HEK293 (cell line): ENCODE measurements at regions not wholly inside any gene's neighbourhood (a gene's known extent, or its start where the extent isn't known, plus 50 kb on each side); places are given as distances from the start of the nearest gene placed in this dataset.

Experiments used
- BCL6B ChIP-seq: fragments of 450-650 bp; formaldehyde crosslinking; IDR thresholded peaks from 2 replicates; pipeline ENCODE4 v1.5.1; 2017; ENCODE audit warnings: missing biosample characterization, missing genetic modification characterization
- EGR2 ChIP-seq: fragments of 450-650 bp; formaldehyde crosslinking; IDR thresholded peaks from 2 replicates; pipeline ENCODE4 v1.5.1; 2016; ENCODE audit warnings: low read depth, missing biosample characterization, missing genetic modification characterization
- FEZF1 ChIP-seq: fragments of 450-650 bp; formaldehyde crosslinking; IDR thresholded peaks from 2 replicates; pipeline ENCODE4 v1.5.1; 2016; ENCODE audit warnings: missing biosample characterization, missing genetic modification characterization
- IKZF3 ChIP-seq: fragments of 450-650 bp; IDR thresholded peaks from 2 replicates; pipeline ENCODE4 v1.5.0; 2018; ENCODE audit warnings: missing biosample characterization, mild to moderate bottlenecking, missing genetic modification characterization, moderate library complexity
- KLF1 ChIP-seq: fragments of 450-650 bp; formaldehyde crosslinking; IDR thresholded peaks from 2 replicates; pipeline ENCODE4 v1.5.1; 2016; ENCODE audit warnings: missing biosample characterization, missing genetic modification characterization
- KLF7 ChIP-seq: fragments of 450-650 bp; formaldehyde crosslinking; IDR thresholded peaks from 2 replicates; pipeline ENCODE4 v1.5.1; 2016; ENCODE audit warnings: missing biosample characterization, missing genetic modification characterization, borderline replicate concordance
- KLF8 ChIP-seq: fragments of 450-650 bp; formaldehyde crosslinking; IDR thresholded peaks from 2 replicates; pipeline ENCODE4 v1.5.1; 2016; ENCODE audit warnings: missing biosample characterization, missing genetic modification characterization
- REPIN1 ChIP-seq: fragments of 450-650 bp; formaldehyde crosslinking; IDR thresholded peaks from 2 replicates; pipeline ENCODE4 v1.5.1; 2017; ENCODE audit warnings: missing biosample characterization, missing genetic modification characterization, low read depth
- SP2 ChIP-seq: fragments of 450-650 bp; formaldehyde crosslinking; IDR thresholded peaks from 2 replicates; pipeline ENCODE4 v1.5.1; 2016; ENCODE audit warnings: missing biosample characterization, missing genetic modification characterization
- SP3 ChIP-seq: fragments of 450-650 bp; formaldehyde crosslinking; IDR thresholded peaks from 2 replicates; pipeline ENCODE4 v1.5.1; 2016; ENCODE audit warnings: missing biosample characterization, missing genetic modification characterization
- ZBTB8A ChIP-seq: fragments of 450-650 bp; formaldehyde crosslinking; IDR thresholded peaks from 2 replicates; pipeline ENCODE4 v1.5.1; 2016; ENCODE audit warnings: missing biosample characterization, missing genetic modification characterization
- ZFP41 ChIP-seq: fragments of 450-650 bp; formaldehyde crosslinking; IDR thresholded peaks from 2 replicates; pipeline ENCODE4 v1.5.1; 2016; ENCODE audit warnings: missing biosample characterization, missing genetic modification characterization, borderline replicate concordance
- ZNF169 ChIP-seq: fragments of 450-650 bp; formaldehyde crosslinking; IDR thresholded peaks from 2 replicates; pipeline ENCODE4 v1.5.1; 2016; ENCODE audit warnings: missing biosample characterization, missing genetic modification characterization
- ZNF18 ChIP-seq: fragments of 450-650 bp; formaldehyde crosslinking; IDR thresholded peaks from 2 replicates; pipeline ENCODE4 v1.5.1; 2016; ENCODE audit warnings: missing biosample characterization, missing genetic modification characterization
- ZNF214 ChIP-seq: fragments of 450-650 bp; formaldehyde crosslinking; IDR thresholded peaks from 2 replicates; pipeline ENCODE4 v1.5.1; 2017; ENCODE audit warnings: missing biosample characterization, mild to moderate bottlenecking, missing genetic modification characterization, borderline replicate concordance
- ZNF248 ChIP-seq: fragments of 450-650 bp; formaldehyde crosslinking; IDR thresholded peaks from 2 replicates; pipeline ENCODE4 v1.5.1; 2017; ENCODE audit warnings: missing biosample characterization, missing genetic modification characterization
- ZNF26 ChIP-seq: fragments of 450-650 bp; formaldehyde crosslinking; IDR thresholded peaks from 2 replicates; pipeline ENCODE4 v1.5.1; 2016; ENCODE audit warnings: missing biosample characterization, missing genetic modification characterization
- ZNF335 ChIP-seq: fragments of 450-650 bp; formaldehyde crosslinking; conservative IDR thresholded peaks from 2 replicates; pipeline ENCODE4 v1.5.1; 2016; ENCODE audit warnings: missing biosample characterization, missing genetic modification characterization
- ZNF394 ChIP-seq: fragments of 450-650 bp; formaldehyde crosslinking; IDR thresholded peaks from 2 replicates; pipeline ENCODE4 v1.5.1; 2016; ENCODE audit warnings: missing biosample characterization, missing genetic modification characterization, mild to moderate bottlenecking, moderate library complexity, borderline replicate concordance
- ZNF416 ChIP-seq: fragments of 450-650 bp; formaldehyde crosslinking; IDR thresholded peaks from 2 replicates; pipeline ENCODE4 v1.5.1; 2016; ENCODE audit warnings: missing biosample characterization, missing genetic modification characterization
- ZNF501 ChIP-seq: fragments of 450-650 bp; formaldehyde crosslinking; IDR thresholded peaks from 2 replicates; pipeline ENCODE4 v1.5.1; 2016; ENCODE audit warnings: missing biosample characterization, missing genetic modification characterization
- ZNF513 ChIP-seq: fragments of 450-650 bp; IDR thresholded peaks from 2 replicates; pipeline ENCODE4 v1.5.1; 2018; ENCODE audit warnings: missing biosample characterization, missing genetic modification characterization
- ZNF555 ChIP-seq: fragments of 450-650 bp; formaldehyde crosslinking; conservative IDR thresholded peaks from 2 replicates; pipeline ENCODE4 v1.5.1; 2017; ENCODE audit warnings: missing biosample characterization, mild to moderate bottlenecking, missing genetic modification characterization, inconsistent platforms
- ZNF561 ChIP-seq: fragments of 450-650 bp; IDR thresholded peaks from 2 replicates; pipeline ENCODE4 v1.5.1; 2018; ENCODE audit warnings: missing biosample characterization, missing genetic modification characterization, borderline replicate concordance
- ZNF624 ChIP-seq: fragments of 450-650 bp; formaldehyde crosslinking; IDR thresholded peaks from 2 replicates; pipeline ENCODE4 v1.5.1; 2017; ENCODE audit warnings: missing biosample characterization, missing genetic modification characterization
- ZNF626 ChIP-seq: fragments of 450-650 bp; sonication (Bioruptor Pico); formaldehyde crosslinking; IDR thresholded peaks from 2 replicates; pipeline ENCODE4 v1.5.1; 2018; ENCODE audit warnings: missing biosample characterization, missing genetic modification characterization, inconsistent platforms
- ZNF629 ChIP-seq: fragments of 450-650 bp; formaldehyde crosslinking; IDR thresholded peaks from 2 replicates; pipeline ENCODE4 v1.5.1; 2017; ENCODE audit warnings: missing biosample characterization, missing genetic modification characterization
- ZNF639 ChIP-seq: fragments of 450-650 bp; formaldehyde crosslinking; IDR thresholded peaks from 2 replicates; pipeline ENCODE4 v1.5.1; 2016; ENCODE audit warnings: missing biosample characterization, missing genetic modification characterization
- ZNF654 ChIP-seq: fragments of 450-650 bp; formaldehyde crosslinking; IDR thresholded peaks from 2 replicates; pipeline ENCODE4 v1.5.1; 2016; ENCODE audit warnings: low read depth, missing biosample characterization, missing genetic modification characterization
- ZNF658 ChIP-seq: fragments of 450-650 bp; formaldehyde crosslinking; IDR thresholded peaks from 2 replicates; pipeline ENCODE4; 2016; ENCODE audit warnings: missing biosample characterization, missing genetic modification characterization
- ZNF664 ChIP-seq: fragments of 450-650 bp; formaldehyde crosslinking; IDR thresholded peaks from 2 replicates; pipeline ENCODE4 v1.5.1; 2016; ENCODE audit warnings: missing biosample characterization, missing genetic modification characterization
- ZNF670 ChIP-seq: fragments of 450-650 bp; formaldehyde crosslinking; IDR thresholded peaks from 2 replicates; pipeline ENCODE4 v1.5.1; 2016; ENCODE audit warnings: missing biosample characterization, missing genetic modification characterization, low read depth
- ZNF692 ChIP-seq: fragments of 450-650 bp; formaldehyde crosslinking; IDR thresholded peaks from 2 replicates; pipeline ENCODE4 v1.5.1; 2016; ENCODE audit warnings: missing biosample characterization, missing genetic modification characterization

GRCh38 chr3:113151461-113152031 lies 59.8 kb upstream of the BOC start (continued):
- TF ChIP-seq ZNF658 (tag by site-specific recombination) (no peak), ZNF416 (tag by site-specific recombination) (no peak), ZNF670 (tag by site-specific recombination) (no peak), ZNF624 (tag by site-specific recombination) (no peak), ZNF692 (tag by site-specific recombination) (peak; percentile 46; the same call in 1 of the 2 replicates), ZNF626 (tag by site-specific recombination) (no peak), ZNF335 (peak; percentile 79), FEZF1 (tag by site-specific recombination) (peak; percentile 98), KLF8 (tag by site-specific recombination) (no peak), EGR2 (tag by site-specific recombination) (no peak; the same call in 1 of the 2 replicates), BCL6B (no peak), SP2 (tag by site-specific recombination) (no peak), KLF7 (no peak), ZNF561 (tag by site-specific recombination) (peak; percentile 83; the same call in 1 of the 2 replicates), ZNF248 (tag by site-specific recombination) (no peak), ZNF394 (tag by site-specific recombination) (0 out of 2 replicates have a peak, but pooled peaks have one; percentile 16), ZNF629 (tag by site-specific recombination) (peak; percentile 81), ZNF639 (tag by site-specific recombination) (peak; percentile 38; the same call in 1 of the 2 replicates), ZNF169 (tag by site-specific recombination) (no peak), ZNF214 (tag by site-specific recombination) (no peak), ZNF555 (tag by site-specific recombination) (no peak), KLF1 (tag by site-specific recombination) (no peak), ZBTB8A (tag by site-specific recombination) (peak; percentile 81), SP3 (no peak), IKZF3 (tag by site-specific recombination) (peak; percentile 77), ZFP41 (tag by site-specific recombination) (no peak), ZNF654 (tag by site-specific recombination) (no peak), ZNF501 (tag by site-specific recombination) (no peak), ZNF18 (peak; percentile 93), ZNF664 (tag by site-specific recombination) (no peak), ZNF513 (peak; percentile 60), ZNF26 (tag by site-specific recombination) (no peak), REPIN1 (tag by site-specific recombination) (no peak)
